Endothelial cell (in vitro differentiated cells): ENCODE measurements at regions not wholly inside any gene's neighbourhood (a gene's known extent, or its start where the extent isn't known, plus 50 kb on each side); places are given as distances from the start of the nearest gene placed in this dataset.

Experiments used
- DNase-seq: peaks from one replicate; pipeline ENCODE4 v3.0.0; 2021; ENCODE audit warnings: low spot score
- H3K27ac Mint-ChIP-seq: one replicate; pipeline ENCODE4 v1.8.0; 2021; ENCODE audit warnings: mixed read lengths, inconsistent platforms; ENCODE audit not compliant: unreplicated experiment
- H3K27me3 Mint-ChIP-seq: one replicate; pipeline ENCODE4 v1.8.0; 2021; ENCODE audit warnings: mild to moderate bottlenecking, moderate library complexity, mixed read lengths, inconsistent platforms; ENCODE audit not compliant: unreplicated experiment
- H3K36me3 Mint-ChIP-seq: one replicate; pipeline ENCODE4 v1.8.0; 2021; ENCODE audit warnings: mild to moderate bottlenecking, low read depth, mixed read lengths, inconsistent platforms; ENCODE audit not compliant: unreplicated experiment
- H3K4me1 Mint-ChIP-seq: one replicate; pipeline ENCODE4 v1.8.0; 2021; ENCODE audit warnings: mild to moderate bottlenecking, mixed read lengths, inconsistent platforms; ENCODE audit not compliant: unreplicated experiment
- H3K4me3 Mint-ChIP-seq: one replicate; pipeline ENCODE4 v1.8.0; 2021; ENCODE audit warnings: mild to moderate bottlenecking, mixed read lengths, inconsistent platforms; ENCODE audit not compliant: unreplicated experiment
- H3K9me3 Mint-ChIP-seq: one replicate; pipeline ENCODE4 v1.8.0; 2021; ENCODE audit warnings: mixed read lengths, inconsistent platforms; ENCODE audit not compliant: unreplicated experiment
- CTCF ChIP-seq: fragments of 200-600 bp; sonication (generic); IDR thresholded peaks from one replicate; pipeline ENCODE4 v1.5.0; 2021; ENCODE audit warnings: antibody characterized with exemption; ENCODE audit not compliant: unreplicated experiment

- Mint-ChIP-seq H3K9me3 (no peaks in the 10 kb centered on the region), H3K4me1 (peaks cover 22% of the 10 kb centered on the region), H3K4me3 (no peak overlapping the region), H3K36me3 (no peaks in the 10 kb centered on the region), H3K27ac (peak overlapping the region; percentile 54), H3K27me3 (no peaks in the 10 kb centered on the region)
- TF ChIP-seq CTCF, result no peak
- no peak for DNase-seq
Observed at GRCh38 chr20:11124849-11125505, 451.2 kb upstream of the JAG1 start.

GRCh38 chr20:11128220-11128718 is 454.5 kb upstream of the JAG1 start:
- no peak overlapping the region for H3K27ac Mint-ChIP-seq
- no peaks in the 10 kb centered on the region for H3K27me3 Mint-ChIP-seq
- TF ChIP-seq CTCF, result no peak
- H3K36me3 Mint-ChIP-seq, result no peaks in the 10 kb centered on the region
- no peak for DNase-seq
- H3K9me3 Mint-ChIP-seq, result no peaks in the 10 kb centered on the region
- peaks cover 34% of the 10 kb centered on the region for H3K4me1 Mint-ChIP-seq
- no peak overlapping the region for H3K4me3 Mint-ChIP-seq

GRCh38 chr20:11128721-11129120 is 454.9 kb upstream of the JAG1 start:
- no peak for TF ChIP-seq CTCF
- no peak overlapping the region for H3K27ac Mint-ChIP-seq
- no peaks in the 10 kb centered on the region for H3K9me3 Mint-ChIP-seq

GRCh38 chr20:11130554-11131166 is 456.9 kb upstream of the JAG1 start:
- H3K4me3 Mint-ChIP-seq, result no peak overlapping the region
- H3K4me1 Mint-ChIP-seq, result peaks cover 18% of the 10 kb centered on the region
- no peak for DNase-seq
- TF ChIP-seq CTCF, result no peak
- H3K9me3 Mint-ChIP-seq, result no peaks in the 10 kb centered on the region
- H3K36me3 Mint-ChIP-seq, result no peaks in the 10 kb centered on the region
- no peaks in the 10 kb centered on the region for H3K27me3 Mint-ChIP-seq
- H3K27ac Mint-ChIP-seq, result no peak overlapping the region

More at GRCh38 chr20:11128721-11129120, 454.9 kb upstream of the JAG1 start:
- H3K27me3 Mint-ChIP-seq, result no peaks in the 10 kb centered on the region
- no peaks in the 10 kb centered on the region for H3K36me3 Mint-ChIP-seq
- no peak overlapping the region for H3K4me3 Mint-ChIP-seq
- DNase-seq, result no peak
- H3K4me1 Mint-ChIP-seq, result peaks cover 34% of the 10 kb centered on the region

- DNase-seq, result no peak
- Mint-ChIP-seq H3K27me3 (peaks cover under 1% of the 10 kb centered on the region), H3K9me3 (no peaks in the 10 kb centered on the region), H3K36me3 (no peaks in the 10 kb centered on the region), H3K4me3 (no peak overlapping the region), H3K27ac (no peak overlapping the region), H3K4me1 (peaks cover 11% of the 10 kb centered on the region)
- no peak for TF ChIP-seq CTCF
Observed at GRCh38 chr20:11132819-11133415, 459.1 kb upstream of the JAG1 start.
